ENCODE measurements at regions not wholly inside any gene's neighbourhood (a gene's known extent, or its start where the extent isn't known, plus 50 kb on each side); places are given as distances from the start of the nearest gene placed in this dataset.

DNA sequence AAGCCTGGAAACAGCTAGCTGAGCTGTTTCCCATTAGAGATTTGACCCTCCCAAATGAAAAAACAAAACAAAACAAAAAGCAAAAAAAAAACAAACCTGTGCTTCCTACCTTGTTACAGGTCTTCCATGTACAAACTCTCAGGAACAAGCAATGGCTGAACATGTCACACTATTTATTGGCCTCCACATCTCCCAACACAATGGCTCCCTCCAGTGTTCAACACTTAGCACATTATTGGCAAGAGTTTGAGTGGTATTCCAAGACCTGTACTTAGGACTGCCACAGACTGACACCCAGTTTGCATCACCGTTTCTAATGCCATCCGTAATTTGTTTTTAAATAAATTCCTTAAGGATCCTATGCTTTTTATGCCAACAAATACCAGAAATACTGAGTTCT, 195.0 kb upstream of the OLFM3 start:
- Histone ChIP-seq H3K79me1 (ENCODE audit: low read depth in 1 of 2, low read length in 2 of 2) (no peaks in the 10 kb centered on the region), H3K4ac (ENCODE audit: low read depth, low read length) (no peak overlapping the region), H2AK9ac (replicated peaks; ENCODE audit: low read depth, low read length, poor library complexity) (no peak overlapping the region), H3K9me3 (ENCODE audit: control insufficient read depth, insufficient read depth, low read length) (peaks cover 3% of the 10 kb centered on the region; the same call in 1 of the 2 replicates), H2BK15ac (ENCODE audit: low read depth, low read length) (no peak overlapping the region), H3K4me1 (ENCODE audit: control insufficient read depth, insufficient read depth, low read length) (no peaks in the 10 kb centered on the region), H3K14ac (replicated peaks; ENCODE audit: low read depth, low read length) (no peak overlapping the region), H3K27me3 (ENCODE audit: control insufficient read depth, insufficient read depth, low read length) (no peaks in the 10 kb centered on the region), H2BK20ac (ENCODE audit: low read depth, low read length) (no peak overlapping the region), H4K8ac (ENCODE audit: low read depth in 2 of 2, low read length in 2 of 2) (no peak overlapping the region), H2BK5ac (ENCODE audit: low read depth, low read length, poor library complexity, severe bottlenecking) (no peak overlapping the region), H3K9ac (ENCODE audit: low read depth, low read length) (no peak overlapping the region), H3K9me1 (ENCODE audit: insufficient read depth, low read length) (no peaks in the 10 kb centered on the region), H3K4me3 (ENCODE audit: insufficient read depth, low read depth, low read length) (no peak overlapping the region), H2AFZ (replicated peaks; ENCODE audit: low read length, poor library complexity) (no peak overlapping the region), H3K36me3 (ENCODE audit: control insufficient read depth, insufficient read depth, low read length) (no peaks in the 10 kb centered on the region), H3K4me2 (ENCODE audit: low read depth, low read length) (no peak overlapping the region), H3K27ac (ENCODE audit: insufficient read depth, low read length) (no peak overlapping the region), H4K5ac (ENCODE audit: low read depth, low read length) (no peak overlapping the region), H4K91ac (ENCODE audit: insufficient read depth, low read depth, low read length) (no peak overlapping the region), H2AK5ac (ENCODE audit: low read depth, low read length) (no peak overlapping the region), H4K20me1 (ENCODE audit: insufficient read depth, low read length) (no peaks in the 10 kb centered on the region), H3K56ac (ENCODE audit: extremely low read depth, insufficient read depth, low read length) (no peak overlapping the region), H3K18ac (ENCODE audit: low read depth, low read length) (no peak overlapping the region), H3K23ac (ENCODE audit: low read depth, low read length) (no peak overlapping the region), H2BK120ac (ENCODE audit: low read depth, low read length) (no peak overlapping the region)
- ATAC-seq (ENCODE audit: low read depth) (no peak), DNase-seq (no peak)
- POLR2A ChIA-PET (ENCODE audit: unreplicated experiment): no interaction called here
- intact Hi-C loops (cut with micrococcal nuclease) (no loop called here), in situ Hi-C loops (cut with MboI; ENCODE audit: low sequenced_read_pairs) (no loop called here), dilution Hi-C loops (cut with HindIII; ENCODE audit: low sequenced_read_pairs, unreplicated experiment) (no loop called here)
- WGBS, 2 experiments (ENCODE audit: extremely low coverage in 2 of 2, insufficient read length in 1 of 2): no CpG with 5 or more reads among the region's 2 CpGs
- CTCF ChIA-PET: no interaction called here
- no peak for TF ChIP-seq CHD1 (IDR thresholded peaks at IDR 0.05; ENCODE audit: low read depth, low read length)
- TF ChIP-seq RAD21 (IDR thresholded peaks at IDR 0.05; ENCODE audit: low read length): peak; percentile 21; the same call in 1 of the 2 replicates
- no peak for TF ChIP-seq SMC3 (IDR thresholded peaks at IDR 0.05; ENCODE audit: low read depth, low read length)
- no peak for TF ChIP-seq CEBPB (IDR thresholded peaks at IDR 0.05; ENCODE audit: low read depth, low read length)
- 0 out of 2 replicates have a peak, but pooled peaks have one; percentile 13 for TF ChIP-seq CTCF (conservative IDR thresholded peaks at IDR 0.05; ENCODE audit: low read depth, low read length)
- no peak for TF ChIP-seq RCOR1 (IDR thresholded peaks at IDR 0.05; ENCODE audit: insufficient replicate concordance, low read length)
- no TSS peak for BruUV-seq (replicated peaks)
